ENCODE measurements at regions not wholly inside any gene's neighbourhood (a gene's known extent, or its start where the extent isn't known, plus 50 kb on each side); places are given as distances from the start of the nearest gene placed in this dataset.

GRCh38 chr14:22497144-22497423 lies 91.9 kb downstream of the DAD1 start:
- H3K4me2 ChIP-seq (ENCODE audit: low read length), result peak overlapping the region; percentile 31
- H3K4me3 ChIP-seq (ENCODE audit: low read length), result no peak overlapping the region
- H2AFZ ChIP-seq (ENCODE audit: low read depth, low read length), result no peak overlapping the region
- H3K36me3 ChIP-seq (replicated peaks; ENCODE audit: low read depth, low read length), result no peaks in the 10 kb centered on the region
- H3K9me3 ChIP-seq (ENCODE audit: insufficient read depth, low read length), result no peaks in the 10 kb centered on the region
- no peaks in the 10 kb centered on the region for H3K79me2 ChIP-seq (ENCODE audit: low read length)
- H3K27me3 ChIP-seq (ENCODE audit: low read depth, low read length), result no peaks in the 10 kb centered on the region
- no peak for TF ChIP-seq CTCF (IDR thresholded peaks at IDR 0.05; ENCODE audit: low read depth, low read length)
- TF ChIP-seq EZH2phosphoT487 (IDR thresholded peaks at IDR 0.05; ENCODE audit: low read depth), result no peak
- H4K20me1 ChIP-seq (ENCODE audit: insufficient read depth, low read length), result no peaks in the 10 kb centered on the region
- peak overlapping the region; percentile 9; the same call in 1 of the 2 replicates for H3K9ac ChIP-seq (ENCODE audit: low read length)
- H3K27ac ChIP-seq (ENCODE audit: low read length), result peak overlapping the region; percentile 57
- peaks cover 77% of the 10 kb centered on the region for H3K4me1 ChIP-seq (ENCODE audit: low read length)

- Histone ChIP-seq H3K4me3 (ENCODE audit: low read length) (no peak overlapping the region), H3K79me2 (ENCODE audit: low read length) (no peaks in the 10 kb centered on the region), H3K4me2 (ENCODE audit: low read length) (peak overlapping the region; percentile 31), H3K27ac (ENCODE audit: low read length) (peak overlapping the region; percentile 99), H3K27me3 (ENCODE audit: low read depth, low read length) (no peaks in the 10 kb centered on the region), H4K20me1 (ENCODE audit: insufficient read depth, low read length) (no peaks in the 10 kb centered on the region), H2AFZ (ENCODE audit: low read depth, low read length) (no peak overlapping the region), H3K4me1 (ENCODE audit: low read length) (peaks cover 85% of the 10 kb centered on the region), H3K9ac (ENCODE audit: low read length) (peak overlapping the region; percentile 4; the same call in 1 of the 2 replicates), H3K9me3 (ENCODE audit: insufficient read depth, low read length) (no peaks in the 10 kb centered on the region), H3K36me3 (replicated peaks; ENCODE audit: low read depth, low read length) (no peaks in the 10 kb centered on the region)
- TF ChIP-seq CTCF (IDR thresholded peaks at IDR 0.05; ENCODE audit: low read depth, low read length) (no peak), EZH2phosphoT487 (IDR thresholded peaks at IDR 0.05; ENCODE audit: low read depth) (no peak)
Observed at GRCh38 chr14:22494486-22495135, 94.4 kb downstream of the DAD1 start.

- H3K27ac ChIP-seq (ENCODE audit: low read length), result peak overlapping the region; percentile 99
- H3K4me1 ChIP-seq (ENCODE audit: low read length), result peaks cover 90% of the 10 kb centered on the region
- no peaks in the 10 kb centered on the region for H3K27me3 ChIP-seq (ENCODE audit: low read depth, low read length)
- H4K20me1 ChIP-seq (ENCODE audit: insufficient read depth, low read length), result no peaks in the 10 kb centered on the region
- no peaks in the 10 kb centered on the region for H3K79me2 ChIP-seq (ENCODE audit: low read length)
- no peaks in the 10 kb centered on the region for H3K9me3 ChIP-seq (ENCODE audit: insufficient read depth, low read length)
- H2AFZ ChIP-seq (ENCODE audit: low read depth, low read length), result no peak overlapping the region
- no peaks in the 10 kb centered on the region for H3K36me3 ChIP-seq (replicated peaks; ENCODE audit: low read depth, low read length)
- TF ChIP-seq CTCF (IDR thresholded peaks at IDR 0.05; ENCODE audit: low read depth, low read length), result no peak
- TF ChIP-seq EZH2phosphoT487 (IDR thresholded peaks at IDR 0.05; ENCODE audit: low read depth), result no peak
- H3K4me3 ChIP-seq (ENCODE audit: low read length), result no peak overlapping the region
- peak overlapping the region; percentile 85; the same call in 1 of the 2 replicates for H3K9ac ChIP-seq (ENCODE audit: low read length)
- 0 out of 2 replicates have a peak overlapping the region, but pooled peaks have one; percentile 31 for H3K4me2 ChIP-seq (ENCODE audit: low read length)
Observed at GRCh38 chr14:22493753-22494152, 95.3 kb downstream of the DAD1 start.

- no peaks in the 10 kb centered on the region for H3K9me3 ChIP-seq (ENCODE audit: insufficient read depth, low read length)
- H3K27me3 ChIP-seq (ENCODE audit: low read depth, low read length), result no peaks in the 10 kb centered on the region
- peak overlapping the region; percentile 85 for H3K9ac ChIP-seq (ENCODE audit: low read length)
- no peak for TF ChIP-seq CTCF (IDR thresholded peaks at IDR 0.05; ENCODE audit: low read depth, low read length)
- no peak for TF ChIP-seq EZH2phosphoT487 (IDR thresholded peaks at IDR 0.05; ENCODE audit: low read depth)
- no peaks in the 10 kb centered on the region for H3K79me2 ChIP-seq (ENCODE audit: low read length)
- H2AFZ ChIP-seq (ENCODE audit: low read depth, low read length), result no peak overlapping the region
- peak overlapping the region; percentile 99 for H3K27ac ChIP-seq (ENCODE audit: low read length)
- no peaks in the 10 kb centered on the region for H4K20me1 ChIP-seq (ENCODE audit: insufficient read depth, low read length)
- peaks cover 98% of the 10 kb centered on the region for H3K4me1 ChIP-seq (ENCODE audit: low read length)
- peak overlapping the region; percentile 55 for H3K4me3 ChIP-seq (ENCODE audit: low read length)
- H3K4me2 ChIP-seq (ENCODE audit: low read length), result peak overlapping the region; percentile 69
- H3K36me3 ChIP-seq (replicated peaks; ENCODE audit: low read depth, low read length), result no peaks in the 10 kb centered on the region
Observed at GRCh38 chr14:22492622-22493542, 96.1 kb downstream of the DAD1 start.

Measured in OCI-LY3 (cell line).